ENCODE measurements at regions not wholly inside any gene's neighbourhood (a gene's known extent, or its start where the extent isn't known, plus 50 kb on each side); places are given as distances from the start of the nearest gene placed in this dataset.

DNA sequence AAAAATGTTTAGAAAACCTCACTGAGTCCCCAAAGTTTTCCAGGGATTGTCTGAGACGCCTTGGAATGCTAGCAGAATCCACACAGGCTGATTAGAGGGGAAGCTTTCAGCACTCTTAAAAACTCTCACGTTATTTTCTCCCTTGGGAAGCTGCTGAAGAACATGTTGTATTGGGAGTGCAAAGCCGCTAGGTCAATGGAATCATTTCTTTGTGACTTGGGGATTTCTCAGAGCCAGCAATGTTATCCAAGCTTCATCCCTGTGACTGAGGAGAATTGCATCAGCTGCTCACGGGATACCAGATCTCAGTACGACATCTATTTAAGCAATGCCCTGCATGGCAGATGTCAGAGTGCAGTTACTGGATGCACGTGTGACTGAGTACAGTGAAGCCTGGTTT is 426.4 kb upstream of the MPDZ start:
- no peak for DNase-seq

GRCh38 chr9:13705373-13705772 is 425.9 kb upstream of the MPDZ start:
- no peak for DNase-seq

GRCh38 chr9:13690595-13690994 is 411.1 kb upstream of the MPDZ start:
- DNase-seq: no peak

DNA sequence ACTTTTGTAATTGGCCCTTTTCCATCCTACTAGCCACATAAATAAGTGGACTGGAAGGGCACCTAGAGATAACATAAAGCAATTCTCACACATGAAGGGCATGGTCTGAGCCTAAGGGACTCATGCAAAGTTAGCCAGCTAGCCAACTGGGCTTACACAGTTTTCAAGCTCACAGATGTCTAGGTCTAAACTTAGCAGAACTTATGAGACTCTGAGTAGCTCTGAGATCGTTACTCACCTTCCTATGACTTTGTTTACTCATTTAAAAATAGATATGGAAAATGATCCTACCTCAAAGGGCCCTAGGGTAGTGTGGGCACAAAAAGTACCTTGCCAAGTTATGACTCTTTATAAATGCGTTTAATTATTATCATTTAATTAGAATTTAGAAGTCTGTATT is 410.4 kb upstream of the MPDZ start:
- no peak for DNase-seq

GRCh38 chr9:13688990-13689600 is 409.6 kb upstream of the MPDZ start:
- DNase-seq: no peak

DNA sequence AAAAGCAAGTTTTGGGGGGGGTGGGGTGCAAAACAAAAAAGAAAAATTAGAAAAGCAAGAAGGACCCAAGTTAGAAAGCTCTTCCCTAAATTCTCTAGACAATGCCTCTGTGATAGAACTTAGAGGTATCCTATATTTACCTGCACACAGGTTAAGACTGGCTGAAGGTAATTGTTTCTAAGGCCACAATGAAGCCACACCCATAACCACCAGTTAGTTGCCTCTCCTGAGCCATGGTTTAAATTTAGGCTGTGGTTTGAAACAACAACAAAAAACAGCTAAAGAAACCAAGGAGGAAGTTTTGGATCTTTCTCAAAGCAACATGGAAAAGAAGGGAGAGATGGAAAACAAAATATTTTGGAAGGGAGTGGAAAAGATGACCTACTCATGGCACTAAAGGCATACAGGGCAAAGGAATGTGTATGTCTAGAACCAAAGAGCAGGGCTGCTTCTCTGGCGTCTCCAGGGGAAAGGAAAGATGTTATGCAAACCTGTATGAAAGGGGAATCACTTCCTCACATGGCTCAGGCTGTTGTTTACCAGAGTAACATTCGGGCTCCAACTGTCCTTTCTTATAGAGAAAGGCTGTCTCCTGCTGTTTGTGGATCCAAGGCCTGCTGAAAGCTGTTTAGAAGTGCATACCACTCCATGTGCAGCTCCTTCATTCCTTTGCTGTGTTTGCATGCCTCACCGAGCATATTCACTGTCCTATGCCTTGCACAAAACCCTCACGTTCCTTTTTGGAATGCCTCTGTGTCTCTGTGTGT is 408.9 kb upstream of the MPDZ start:
- DNase-seq: no peak

DNA sequence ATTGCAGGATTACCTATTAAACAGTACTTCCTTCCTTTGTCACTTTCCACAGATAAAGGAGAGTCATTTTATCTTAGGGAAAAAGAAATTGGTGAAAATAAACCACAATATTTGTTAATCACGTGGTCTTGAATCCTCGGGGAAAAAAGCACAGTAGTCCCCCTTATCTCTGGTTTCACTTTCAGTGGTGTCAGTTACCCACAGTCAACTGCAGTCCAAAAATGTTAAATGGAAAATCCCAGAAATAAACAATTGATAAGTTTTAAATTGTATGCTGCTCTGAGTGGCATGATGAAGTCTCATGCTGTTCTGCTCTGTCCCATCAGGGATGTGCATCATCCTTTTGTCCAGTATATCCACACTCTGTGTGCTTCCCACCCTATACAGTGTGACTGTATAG is 405.2 kb upstream of the MPDZ start:
- DNase-seq: no peak

GRCh38 chr9:13677801-13678200 is 398.3 kb upstream of the MPDZ start:
- no peak for DNase-seq

GRCh38 chr9:13675638-13676000 is 396.1 kb upstream of the MPDZ start:
- DNase-seq: no peak

DNA sequence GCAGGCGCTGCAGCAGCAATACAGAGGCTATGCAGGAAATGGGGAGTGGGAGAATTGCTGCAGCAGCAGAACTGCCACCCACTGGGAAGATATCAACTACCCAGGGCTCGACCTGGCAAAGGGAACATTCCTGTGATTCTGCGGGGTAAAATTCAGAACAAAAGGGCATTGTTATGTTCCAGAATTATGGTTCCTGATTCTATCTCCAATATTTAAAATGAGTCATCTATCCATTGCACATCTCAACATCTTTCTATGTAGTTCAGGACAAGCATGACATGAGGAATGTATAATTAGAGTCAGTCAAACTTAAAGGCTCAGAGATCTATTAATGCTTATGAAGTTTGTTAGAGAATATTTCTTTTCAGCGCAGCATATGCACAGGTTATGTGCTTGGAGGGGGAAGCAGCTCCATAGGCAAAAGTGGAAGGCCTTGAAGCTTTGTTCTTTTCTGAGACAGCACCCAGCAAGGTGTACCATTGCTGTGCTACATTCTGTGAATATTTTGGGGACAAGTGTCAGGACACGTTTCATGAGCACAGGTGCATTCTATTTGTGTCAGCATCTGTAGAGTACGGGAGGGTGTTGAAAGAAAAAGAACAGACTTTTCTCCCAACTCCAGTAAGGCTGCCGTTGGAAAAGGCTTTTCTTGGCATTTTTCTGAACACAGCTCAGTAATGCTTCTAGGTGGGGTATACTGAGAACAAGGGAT is 395.6 kb upstream of the MPDZ start:
- DNase-seq: no peak

DNA sequence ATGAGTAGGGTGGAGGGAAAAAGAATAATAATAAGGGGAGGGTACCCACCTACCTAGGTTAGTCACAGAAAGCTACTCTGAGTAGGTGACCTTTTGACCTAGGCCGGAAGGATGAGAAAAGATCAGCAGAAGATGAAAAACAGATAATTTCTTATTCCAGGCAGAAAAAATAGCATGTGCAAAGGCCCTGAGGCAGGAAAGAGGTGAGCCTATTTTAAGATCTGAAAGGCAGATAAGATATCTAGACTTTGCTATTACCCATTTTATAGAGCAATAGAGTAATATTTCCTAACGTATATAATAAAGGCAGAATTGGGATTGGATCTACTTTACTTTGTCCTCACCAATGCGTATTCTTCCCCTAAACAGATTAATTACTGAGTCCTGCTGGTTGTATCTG is 393.9 kb upstream of the MPDZ start:
- DNase-seq: no peak

DNA sequence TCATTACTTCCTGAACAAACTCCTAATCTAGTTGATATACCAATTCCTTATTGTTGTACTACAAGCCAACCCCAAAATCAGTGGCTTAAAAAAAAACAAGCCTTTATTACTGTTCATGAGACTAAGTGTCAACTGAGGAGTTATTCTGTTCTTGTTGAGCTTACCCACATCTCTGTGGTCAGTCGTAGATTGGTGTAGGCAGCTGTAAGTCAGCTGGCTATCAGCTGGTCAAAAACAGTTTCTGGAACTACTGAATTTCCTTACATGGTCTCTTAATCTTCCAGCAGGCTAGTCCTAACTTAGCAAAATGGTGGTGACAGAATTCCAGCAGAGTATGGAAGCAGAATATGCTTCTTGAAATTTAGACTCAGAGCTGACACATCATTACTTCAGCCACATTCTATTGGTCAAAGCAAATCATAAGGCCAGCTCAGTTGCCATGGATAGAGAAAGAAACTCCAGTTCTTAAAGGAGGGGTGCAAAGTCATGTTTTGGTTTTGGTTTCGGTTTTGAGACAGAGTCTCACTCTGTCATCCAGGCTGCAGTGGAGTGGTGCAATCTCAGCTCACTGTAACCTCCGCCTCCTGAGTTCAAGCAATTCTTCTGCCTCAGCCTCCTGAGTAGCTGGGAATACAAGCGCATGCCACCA is 386.1 kb upstream of the MPDZ start:
- DNase-seq: no peak

GRCh38 chr9:13661014-13661413 is 381.5 kb upstream of the MPDZ start:
- no peak for DNase-seq

DNA sequence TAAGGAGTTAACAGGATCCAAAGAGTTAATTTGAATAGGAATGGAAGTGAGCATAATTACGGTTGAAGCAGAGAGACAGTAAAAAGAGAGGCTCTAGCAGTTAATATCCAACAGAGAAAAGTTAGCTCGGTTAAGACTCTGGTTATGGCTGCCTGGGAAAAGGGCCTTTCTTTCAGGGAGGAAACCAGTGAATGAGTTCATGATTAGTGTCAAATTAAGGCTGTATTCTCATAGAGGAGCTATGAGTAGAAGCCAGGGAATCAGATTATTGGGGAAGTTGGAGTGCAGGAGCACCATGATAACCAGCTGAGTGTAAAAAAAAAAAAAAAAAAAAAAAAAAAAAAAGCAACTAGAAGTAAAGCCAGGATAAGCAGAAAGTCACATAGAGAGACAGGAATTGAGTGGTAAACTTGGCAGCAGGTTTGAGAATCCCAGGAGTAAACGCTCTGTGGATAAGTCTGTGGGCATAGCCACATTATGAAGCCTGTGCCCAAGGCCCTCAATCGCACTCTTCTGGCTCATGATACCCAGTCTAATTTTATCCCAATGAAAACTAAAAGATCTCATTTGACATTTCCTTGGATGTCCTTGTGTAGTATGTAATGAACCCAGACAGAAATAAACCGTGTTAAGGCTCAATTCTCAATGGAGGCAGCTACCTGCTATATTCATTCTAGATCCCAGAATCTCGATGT is 372.6 kb upstream of the MPDZ start:
- no peak for DNase-seq

DNA sequence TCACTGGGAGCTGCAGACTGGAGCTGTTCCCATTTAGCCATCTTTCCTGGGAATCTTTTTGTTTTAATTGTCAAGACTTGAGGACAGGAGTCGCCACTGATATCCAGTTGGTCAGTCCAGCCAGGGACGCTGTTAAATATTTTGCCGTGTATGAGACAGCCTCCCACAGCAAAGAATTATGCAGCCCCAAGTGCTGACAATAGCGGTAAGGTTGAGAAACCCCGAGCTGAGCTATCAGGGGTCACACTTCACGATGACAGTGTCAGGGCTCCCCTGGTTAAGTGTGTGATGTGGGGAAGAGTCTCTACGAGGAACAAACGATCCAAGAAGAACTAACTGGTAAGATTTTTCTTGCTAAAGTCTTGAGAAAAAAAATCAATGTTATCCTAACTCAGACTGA is 372.0 kb upstream of the MPDZ start:
- DNase-seq: no peak

GRCh38 chr9:13648676-13649075 is 369.2 kb upstream of the MPDZ start:
- DNase-seq: no peak

DNA sequence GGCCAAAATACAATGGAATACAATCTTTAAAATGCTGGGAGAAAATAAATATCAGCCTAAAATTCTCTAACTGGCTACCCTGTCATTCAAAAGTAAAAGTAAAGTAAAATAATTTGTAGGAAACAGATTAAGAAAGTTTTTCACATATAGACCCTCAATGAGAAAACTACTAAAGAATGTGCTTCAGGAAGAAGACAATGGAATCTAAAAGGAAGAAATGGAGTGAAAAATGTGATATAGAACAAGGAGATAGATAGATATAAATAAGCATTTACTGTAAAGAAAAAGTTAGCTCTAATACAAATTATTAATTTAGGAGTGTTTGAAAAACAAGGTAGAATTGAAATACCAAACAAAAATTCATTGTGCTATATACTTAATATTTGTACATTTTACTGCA is 368.6 kb upstream of the MPDZ start:
- DNase-seq: no peak

DNA sequence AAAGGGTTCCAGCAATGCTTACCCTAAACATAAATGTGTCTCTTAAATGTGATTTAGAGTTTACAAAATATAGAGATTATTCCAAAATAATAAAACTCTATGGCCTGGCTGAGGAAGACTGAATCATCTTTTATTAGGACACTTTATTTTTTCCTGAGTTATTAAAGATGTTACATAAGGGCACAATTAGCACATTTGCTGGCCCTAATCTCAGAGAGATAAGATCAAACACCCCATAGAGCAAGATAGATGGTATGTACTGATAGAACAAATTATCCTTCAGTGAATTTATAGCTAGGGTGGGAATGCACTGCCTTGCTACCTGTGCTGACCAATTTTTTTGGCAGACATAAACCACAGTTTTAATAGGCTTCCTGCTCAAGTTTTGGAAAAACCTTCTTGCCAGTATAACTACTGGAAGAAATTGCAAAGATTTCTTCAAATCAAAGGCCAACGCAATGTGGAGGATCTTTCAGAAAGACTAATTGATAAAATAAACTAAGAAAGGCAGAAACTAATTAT is 367.1 kb upstream of the MPDZ start:
- no peak for DNase-seq

- no peak for DNase-seq
Measured at GRCh38 chr9:13645557-13645956, 366.1 kb upstream of the MPDZ start.

DNA sequence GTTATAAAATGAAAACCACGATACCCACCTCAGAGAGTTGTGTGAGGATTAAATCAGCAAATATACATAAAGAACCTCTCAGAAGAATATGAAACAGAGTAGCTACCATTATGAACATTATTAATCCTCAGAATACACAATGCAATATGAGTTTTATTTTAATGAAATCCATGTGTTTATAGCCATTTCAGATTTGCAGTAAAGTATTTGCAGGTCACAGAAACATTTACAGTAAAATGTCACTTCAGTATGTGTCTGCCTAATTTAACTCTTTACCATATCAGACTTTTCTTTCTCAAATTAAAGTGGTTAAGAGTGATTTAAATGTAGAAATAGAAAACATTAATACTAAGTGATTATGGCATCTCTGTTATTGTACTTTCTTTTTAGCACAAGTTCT is 365.2 kb upstream of the MPDZ start:
- DNase-seq: no peak

DNA sequence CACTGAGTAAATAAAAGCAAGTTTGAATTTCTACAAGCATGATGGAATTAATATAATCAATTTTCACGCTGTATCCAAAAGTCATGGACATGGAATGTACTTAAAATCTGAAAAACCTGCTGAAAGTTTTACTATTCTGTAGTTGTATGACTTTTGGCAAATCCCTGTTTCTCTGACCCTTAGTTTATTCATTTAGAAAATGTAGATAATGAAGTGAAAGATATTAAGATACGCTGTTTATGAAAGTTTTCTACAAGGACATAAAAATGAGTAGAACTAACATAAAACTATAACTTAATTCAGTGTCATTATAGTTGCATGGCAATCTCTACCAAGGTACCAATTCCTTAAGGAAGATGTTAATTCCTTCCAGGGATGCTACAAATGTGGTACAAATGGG is 363.2 kb upstream of the MPDZ start:
- DNase-seq: no peak

GRCh38 chr9:13629067-13629466 is 349.6 kb upstream of the MPDZ start:
- no peak for DNase-seq

DNA sequence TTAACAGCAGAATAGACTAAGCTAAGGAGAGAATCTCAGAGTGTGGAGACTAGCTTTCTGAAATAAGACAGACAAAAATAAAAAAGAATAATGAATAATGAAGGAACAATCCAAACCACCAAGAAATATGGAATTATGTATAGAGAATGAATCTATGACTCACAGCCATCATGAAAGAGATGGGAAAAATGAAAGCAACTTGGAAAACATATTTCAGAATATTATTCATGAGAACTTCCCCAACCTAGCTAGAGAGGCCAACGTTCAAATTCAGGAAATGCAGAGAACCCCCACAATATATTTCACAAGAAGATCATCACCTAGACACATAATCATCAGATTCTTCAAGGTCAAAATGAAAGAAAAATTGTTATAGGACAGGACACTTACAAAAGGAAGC is 349.0 kb upstream of the MPDZ start:
- DNase-seq: no peak
